ENCODE measurements at regions not wholly inside any gene's neighbourhood (a gene's known extent, or its start where the extent isn't known, plus 50 kb on each side); places are given as distances from the start of the nearest gene placed in this dataset.
A peak's percentile ranks its signal among the peaks of the same experiment; 100 is the strongest.

GRCh38 chr2:64213532-64214275 lies 69.5 kb upstream of the PELI1 start:
- Histone ChIP-seq H3K36me3 (ENCODE audit: control insufficient read depth, insufficient read depth, low read length) (no peaks in the 10 kb centered on the region), H3K27ac (ENCODE audit: low read depth, low read length) (no peak overlapping the region), H3K4me1 (ENCODE audit: control insufficient read depth, insufficient read depth, low read length) (no peaks in the 10 kb centered on the region), H3K27me3 (ENCODE audit: control insufficient read depth, insufficient read depth, low read length) (no peaks in the 10 kb centered on the region), H3K4me3 (ENCODE audit: low read length) (no peak overlapping the region), H3K9ac (ENCODE audit: low read length) (no peak overlapping the region)

DNA sequence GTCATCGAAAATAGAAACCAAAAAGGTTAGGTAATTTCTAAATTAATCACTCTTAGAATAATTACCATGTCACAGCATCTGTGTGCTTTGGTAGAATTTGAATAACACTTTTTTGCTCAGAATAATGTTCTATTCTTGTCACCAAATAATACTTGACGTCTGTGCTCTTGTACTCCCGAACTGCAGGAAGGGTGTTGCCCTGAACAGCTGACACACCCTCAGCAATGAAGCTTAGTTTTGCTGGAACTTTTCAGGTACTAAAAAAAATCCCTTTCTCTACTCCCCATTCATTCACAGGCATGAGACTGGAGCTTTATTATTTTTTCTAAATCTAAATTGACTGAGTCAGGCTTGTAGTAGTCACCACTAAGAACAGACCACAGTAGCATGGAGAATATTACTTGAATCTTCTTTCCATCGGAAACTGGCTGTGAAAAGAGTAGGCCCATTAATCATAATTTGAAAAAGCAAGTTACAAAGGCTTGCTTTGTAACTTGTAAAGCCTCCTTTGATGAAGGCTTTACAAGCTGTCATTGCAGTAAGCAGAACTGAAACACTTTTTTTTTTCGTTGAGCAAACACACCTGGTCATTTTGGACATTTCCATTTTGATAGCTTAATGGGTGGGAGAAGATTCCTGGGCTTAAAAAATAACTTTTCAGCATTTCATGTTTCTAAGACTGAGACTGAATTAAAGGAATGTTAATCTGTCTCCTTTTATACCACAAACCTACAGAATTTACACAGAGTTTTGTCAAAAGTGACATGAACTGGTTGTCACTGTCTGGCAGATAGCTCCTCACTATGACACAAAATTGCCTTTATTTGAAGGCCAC lies 70.3 kb upstream of the PELI1 start:
- Histone ChIP-seq H3K27ac (ENCODE audit: low read depth, low read length) (peak overlapping the region; percentile 52), H3K4me3 (ENCODE audit: low read length) (no peak overlapping the region), H3K9ac (ENCODE audit: low read length) (no peak overlapping the region), H3K36me3 (ENCODE audit: control insufficient read depth, insufficient read depth, low read length) (no peaks in the 10 kb centered on the region), H3K27me3 (ENCODE audit: control insufficient read depth, insufficient read depth, low read length) (no peaks in the 10 kb centered on the region), H3K4me1 (ENCODE audit: control insufficient read depth, insufficient read depth, low read length) (no peaks in the 10 kb centered on the region)

DNA sequence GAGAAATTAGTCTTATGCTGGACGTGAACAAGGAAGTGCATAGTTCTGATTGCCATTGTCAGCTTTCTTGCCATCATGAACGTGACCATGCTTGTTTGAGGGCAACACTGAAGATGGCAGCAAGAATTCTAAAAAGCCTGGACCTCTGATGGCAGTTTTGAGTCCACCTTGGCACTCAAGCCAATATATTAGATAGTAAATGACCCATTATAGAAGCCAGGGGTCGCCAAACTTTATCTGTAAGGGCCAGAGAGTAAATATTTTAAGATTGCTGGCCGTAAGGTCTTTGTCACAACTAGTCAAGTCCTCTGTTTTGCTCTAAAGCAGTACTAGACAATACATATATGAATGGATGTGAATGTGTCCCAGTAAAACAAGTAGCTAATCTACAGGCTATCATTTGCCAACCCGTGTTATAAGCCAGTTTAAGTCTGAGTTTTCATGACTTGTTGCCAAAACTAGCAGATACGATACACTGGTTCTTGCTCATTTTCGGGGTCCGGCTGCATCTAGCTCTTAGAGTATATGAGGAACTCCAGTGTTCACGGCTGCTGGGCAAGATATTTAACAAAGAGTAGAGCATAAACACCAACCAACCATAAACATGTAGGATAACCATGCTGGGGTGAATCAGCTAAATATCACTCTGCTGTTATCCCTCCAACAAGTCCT lies 73.1 kb upstream of the PELI1 start:
- Histone ChIP-seq H3K4me3 (ENCODE audit: low read length) (no peak overlapping the region), H3K27me3 (ENCODE audit: control insufficient read depth, insufficient read depth, low read length) (no peaks in the 10 kb centered on the region), H3K9ac (ENCODE audit: low read length) (no peak overlapping the region), H3K27ac (ENCODE audit: low read depth, low read length) (no peak overlapping the region), H3K36me3 (ENCODE audit: control insufficient read depth, insufficient read depth, low read length) (no peaks in the 10 kb centered on the region), H3K4me1 (ENCODE audit: control insufficient read depth, insufficient read depth, low read length) (peaks cover 15% of the 10 kb centered on the region)

DNA sequence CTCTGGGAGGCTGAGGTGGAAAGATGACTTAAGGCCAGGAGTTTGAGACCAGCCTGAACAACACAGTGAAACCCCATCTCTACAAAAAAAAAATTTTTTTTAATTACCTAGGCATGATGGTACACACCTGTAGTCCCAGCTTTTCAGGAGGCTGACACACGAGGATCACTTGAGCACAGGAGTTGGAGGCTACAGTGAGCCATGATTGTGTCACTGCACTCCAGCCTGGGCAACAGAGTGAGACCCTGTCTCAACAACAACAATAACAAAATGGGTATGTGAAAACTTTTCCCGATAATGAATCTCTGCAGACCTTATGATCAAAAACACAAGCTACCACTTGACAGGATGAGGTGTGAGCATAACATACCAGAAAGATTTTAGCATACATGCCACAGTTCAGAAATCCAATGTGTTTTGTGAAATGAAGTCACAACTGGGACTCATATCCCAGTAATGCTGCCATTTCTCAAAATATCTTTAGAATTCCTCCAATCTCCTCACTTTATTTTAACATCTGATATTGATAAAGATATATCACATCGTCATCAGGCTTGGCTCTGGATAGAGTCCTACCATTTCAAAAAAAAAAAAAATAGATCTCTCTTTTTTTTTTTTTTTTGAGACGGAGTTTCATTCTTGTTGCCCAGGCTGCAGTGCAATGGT lies 74.0 kb upstream of the PELI1 start:
- Histone ChIP-seq H3K9ac (ENCODE audit: low read length) (no peak overlapping the region), H3K27ac (ENCODE audit: low read depth, low read length) (no peak overlapping the region), H3K4me3 (ENCODE audit: low read length) (no peak overlapping the region), H3K36me3 (ENCODE audit: control insufficient read depth, insufficient read depth, low read length) (no peaks in the 10 kb centered on the region), H3K4me1 (ENCODE audit: control insufficient read depth, insufficient read depth, low read length) (peaks cover 24% of the 10 kb centered on the region), H3K27me3 (ENCODE audit: control insufficient read depth, insufficient read depth, low read length) (no peaks in the 10 kb centered on the region)

- H3K4me1 ChIP-seq (ENCODE audit: control insufficient read depth, insufficient read depth, low read length), result peaks cover 26% of the 10 kb centered on the region
- no peaks in the 10 kb centered on the region for H3K36me3 ChIP-seq (ENCODE audit: control insufficient read depth, insufficient read depth, low read length)
- no peak overlapping the region for H3K9ac ChIP-seq (ENCODE audit: low read length)
- no peak overlapping the region for H3K4me3 ChIP-seq (ENCODE audit: low read length)
- H3K27me3 ChIP-seq (ENCODE audit: control insufficient read depth, insufficient read depth, low read length), result no peaks in the 10 kb centered on the region
- no peak overlapping the region for H3K27ac ChIP-seq (ENCODE audit: low read depth, low read length)
Measured at GRCh38 chr2:64219149-64219548, 74.9 kb upstream of the PELI1 start.

GRCh38 chr2:64220265-64220664 lies 76.0 kb upstream of the PELI1 start:
- Histone ChIP-seq H3K27me3 (ENCODE audit: control insufficient read depth, insufficient read depth, low read length) (no peaks in the 10 kb centered on the region), H3K4me3 (ENCODE audit: low read length) (no peak overlapping the region), H3K27ac (ENCODE audit: low read depth, low read length) (no peak overlapping the region), H3K36me3 (ENCODE audit: control insufficient read depth, insufficient read depth, low read length) (no peaks in the 10 kb centered on the region), H3K9ac (ENCODE audit: low read length) (no peak overlapping the region), H3K4me1 (ENCODE audit: control insufficient read depth, insufficient read depth, low read length) (peaks cover 26% of the 10 kb centered on the region)

GRCh38 chr2:64220894-64221617 lies 76.8 kb upstream of the PELI1 start:
- H3K9ac ChIP-seq (ENCODE audit: low read length), result no peak overlapping the region
- no peak overlapping the region for H3K4me3 ChIP-seq (ENCODE audit: low read length)
- H3K27me3 ChIP-seq (ENCODE audit: control insufficient read depth, insufficient read depth, low read length), result no peaks in the 10 kb centered on the region
- H3K27ac ChIP-seq (ENCODE audit: low read depth, low read length), result peak overlapping the region; percentile 71
- no peaks in the 10 kb centered on the region for H3K36me3 ChIP-seq (ENCODE audit: control insufficient read depth, insufficient read depth, low read length)
- peaks cover 26% of the 10 kb centered on the region for H3K4me1 ChIP-seq (ENCODE audit: control insufficient read depth, insufficient read depth, low read length)

DNA sequence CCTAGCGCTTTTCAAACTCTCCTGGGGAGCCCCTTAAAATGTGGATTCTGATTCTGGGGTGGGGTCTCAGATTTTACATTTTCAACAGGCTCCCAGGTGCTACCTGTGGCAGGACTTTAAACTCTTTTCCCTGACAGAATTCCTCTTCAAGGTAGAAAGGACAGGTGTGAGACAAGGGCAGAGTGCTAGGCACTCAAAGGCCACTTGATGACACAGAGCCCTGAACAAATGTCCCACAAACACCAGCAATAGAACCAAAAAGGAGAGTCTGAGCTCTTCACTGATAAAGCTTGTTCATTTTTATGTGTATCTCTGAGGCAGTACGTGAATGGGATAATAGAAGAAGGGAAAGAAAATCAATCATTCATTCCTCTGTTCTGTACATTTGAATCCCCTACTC lies 77.7 kb upstream of the PELI1 start:
- Histone ChIP-seq H3K4me1 (ENCODE audit: control insufficient read depth, insufficient read depth, low read length) (peaks cover 30% of the 10 kb centered on the region), H3K27me3 (ENCODE audit: control insufficient read depth, insufficient read depth, low read length) (no peaks in the 10 kb centered on the region), H3K4me3 (ENCODE audit: low read length) (no peak overlapping the region), H3K27ac (ENCODE audit: low read depth, low read length) (peak overlapping the region; percentile 71), H3K9ac (ENCODE audit: low read length) (no peak overlapping the region), H3K36me3 (ENCODE audit: control insufficient read depth, insufficient read depth, low read length) (no peaks in the 10 kb centered on the region)

DNA sequence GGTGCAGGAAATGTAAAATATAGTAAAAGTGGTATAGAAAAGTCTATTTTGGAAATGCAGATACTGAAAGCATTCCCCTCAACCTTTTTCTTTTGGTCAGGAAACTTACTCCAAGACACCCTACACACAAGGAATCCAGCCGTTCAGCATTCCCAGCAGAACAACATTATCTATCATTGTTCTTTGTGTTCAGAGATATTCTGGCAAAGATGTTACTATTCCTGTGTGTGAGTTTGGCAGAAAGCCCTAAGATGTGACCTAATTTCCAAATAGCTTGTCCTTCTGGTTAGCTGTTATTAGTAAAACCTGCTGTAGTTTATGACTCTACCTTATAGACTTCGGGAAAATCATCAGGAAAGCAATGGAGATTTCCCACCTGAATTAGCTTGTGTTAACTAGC lies 78.1 kb upstream of the PELI1 start:
- H3K9ac ChIP-seq (ENCODE audit: low read length), result no peak overlapping the region
- peaks cover 34% of the 10 kb centered on the region for H3K4me1 ChIP-seq (ENCODE audit: control insufficient read depth, insufficient read depth, low read length)
- no peaks in the 10 kb centered on the region for H3K27me3 ChIP-seq (ENCODE audit: control insufficient read depth, insufficient read depth, low read length)
- H3K4me3 ChIP-seq (ENCODE audit: low read length), result no peak overlapping the region
- H3K27ac ChIP-seq (ENCODE audit: low read depth, low read length), result peak overlapping the region; percentile 71
- H3K36me3 ChIP-seq (ENCODE audit: control insufficient read depth, insufficient read depth, low read length), result no peaks in the 10 kb centered on the region

- H3K4me3 ChIP-seq (ENCODE audit: low read length), result no peak overlapping the region
- peaks cover 37% of the 10 kb centered on the region for H3K4me1 ChIP-seq (ENCODE audit: control insufficient read depth, insufficient read depth, low read length)
- no peaks in the 10 kb centered on the region for H3K36me3 ChIP-seq (ENCODE audit: control insufficient read depth, insufficient read depth, low read length)
- no peak overlapping the region for H3K9ac ChIP-seq (ENCODE audit: low read length)
- peak overlapping the region; percentile 71 for H3K27ac ChIP-seq (ENCODE audit: low read depth, low read length)
- no peaks in the 10 kb centered on the region for H3K27me3 ChIP-seq (ENCODE audit: control insufficient read depth, insufficient read depth, low read length)
Measured at GRCh38 chr2:64223055-64223454, 78.8 kb upstream of the PELI1 start.

DNA sequence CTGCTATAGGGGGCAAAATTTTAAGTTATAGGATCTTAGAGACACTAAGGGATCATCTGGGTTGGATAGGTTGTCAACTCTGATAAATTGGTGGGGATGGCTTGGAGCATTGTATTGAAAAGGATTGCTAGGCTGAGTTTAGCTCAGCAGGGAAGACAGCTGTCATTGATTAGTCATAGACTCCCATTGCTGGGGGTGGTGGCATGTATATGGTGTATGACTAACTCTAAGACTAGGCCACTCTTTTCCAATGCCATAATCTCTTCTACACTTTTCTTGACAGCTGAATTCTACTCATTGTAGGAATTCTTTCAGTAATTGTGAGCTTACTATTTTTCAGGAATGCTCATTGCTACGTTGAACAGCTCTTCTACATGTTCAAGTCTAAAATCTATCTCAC lies 81.3 kb upstream of the PELI1 start:
- Histone ChIP-seq H3K27ac (ENCODE audit: low read depth, low read length) (no peak overlapping the region), H3K4me1 (ENCODE audit: control insufficient read depth, insufficient read depth, low read length) (peaks cover 43% of the 10 kb centered on the region), H3K27me3 (ENCODE audit: control insufficient read depth, insufficient read depth, low read length) (no peaks in the 10 kb centered on the region), H3K36me3 (ENCODE audit: control insufficient read depth, insufficient read depth, low read length) (no peaks in the 10 kb centered on the region), H3K4me3 (ENCODE audit: low read length) (no peak overlapping the region), H3K9ac (ENCODE audit: low read length) (no peak overlapping the region)
